ENCODE measurements at regions not wholly inside any gene's neighbourhood (a gene's known extent, or its start where the extent isn't known, plus 50 kb on each side); places are given as distances from the start of the nearest gene placed in this dataset.
"Not testable (repeated sequence)": the region's sequence is repeated elsewhere in the genome, so short reads cannot be mapped to it uniquely, and the experiment has no call there.

GRCh38 chr9:94464790-94465189 is 90.1 kb upstream of the PCAT7 start:
- no peak for DNase-seq (ENCODE audit: insufficient read length, low spot score, missing footprints)

DNA sequence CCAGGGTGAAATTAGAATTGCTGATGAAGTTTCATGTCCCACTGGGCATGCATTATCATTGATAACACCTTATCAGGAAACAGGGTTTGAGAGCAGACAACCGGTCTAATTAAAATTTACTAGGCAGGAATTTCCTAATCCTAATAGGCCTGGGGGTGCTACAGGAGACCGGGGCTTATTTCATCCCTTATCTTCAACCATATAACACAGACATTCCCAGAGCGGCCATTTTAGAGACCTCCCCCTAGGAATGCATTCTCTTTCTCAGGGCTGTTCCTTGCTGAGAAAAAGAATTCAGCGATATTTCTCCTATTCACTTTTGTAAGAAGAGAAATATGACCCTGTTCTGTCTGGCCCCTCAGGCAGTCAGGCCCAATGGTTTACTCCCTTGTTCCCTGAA is 82.8 kb upstream of the PCAT7 start:
- not testable (repeated sequence) for H3K27me3 ChIP-seq (ENCODE audit: insufficient read depth, low read length); H3K4me3 ChIP-seq (ENCODE audit: insufficient read depth, low read length); H2AFZ ChIP-seq (ENCODE audit: low read length); DNase-seq (ENCODE audit: insufficient read length, low spot score, missing footprints); H3K27ac ChIP-seq (ENCODE audit: low read depth, low read length); H3K9me3 ChIP-seq (ENCODE audit: low read depth, low read length); H3K79me2 ChIP-seq (ENCODE audit: insufficient read depth, low read length); H3K36me3 ChIP-seq (ENCODE audit: insufficient read depth, low read length); H3K4me2 ChIP-seq (ENCODE audit: insufficient read depth, low read length); H4K20me1 ChIP-seq (ENCODE audit: insufficient read depth, low read length); H3K4me1 ChIP-seq (ENCODE audit: insufficient read depth, low read length)

More at GRCh38 chr9:94464790-94465189, 90.1 kb upstream of the PCAT7 start:
- TF ChIP-seq, protein P1, sequence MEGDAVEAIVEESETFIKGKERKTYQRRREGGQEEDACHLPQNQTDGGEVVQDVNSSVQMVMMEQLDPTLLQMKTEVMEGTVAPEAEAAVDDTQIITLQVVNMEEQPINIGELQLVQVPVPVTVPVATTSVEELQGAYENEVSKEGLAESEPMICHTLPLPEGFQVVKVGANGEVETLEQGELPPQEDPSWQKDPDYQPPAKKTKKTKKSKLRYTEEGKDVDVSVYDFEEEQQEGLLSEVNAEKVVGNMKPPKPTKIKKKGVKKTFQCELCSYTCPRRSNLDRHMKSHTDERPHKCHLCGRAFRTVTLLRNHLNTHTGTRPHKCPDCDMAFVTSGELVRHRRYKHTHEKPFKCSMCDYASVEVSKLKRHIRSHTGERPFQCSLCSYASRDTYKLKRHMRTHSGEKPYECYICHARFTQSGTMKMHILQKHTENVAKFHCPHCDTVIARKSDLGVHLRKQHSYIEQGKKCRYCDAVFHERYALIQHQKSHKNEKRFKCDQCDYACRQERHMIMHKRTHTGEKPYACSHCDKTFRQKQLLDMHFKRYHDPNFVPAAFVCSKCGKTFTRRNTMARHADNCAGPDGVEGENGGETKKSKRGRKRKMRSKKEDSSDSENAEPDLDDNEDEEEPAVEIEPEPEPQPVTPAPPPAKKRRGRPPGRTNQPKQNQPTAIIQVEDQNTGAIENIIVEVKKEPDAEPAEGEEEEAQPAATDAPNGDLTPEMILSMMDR (IDR thresholded peaks at IDR 0.05; ENCODE audit: extremely low read depth, low read depth, low read length): no peak
- Histone ChIP-seq H3K4me1 (ENCODE audit: insufficient read depth, low read length) (no peaks in the 10 kb centered on the region), H2AFZ (ENCODE audit: low read length) (no peak overlapping the region), H4K20me1 (ENCODE audit: insufficient read depth, low read length) (no peaks in the 10 kb centered on the region), H3K9me3 (ENCODE audit: low read depth, low read length) (no peaks in the 10 kb centered on the region), H3K4me3 (ENCODE audit: insufficient read depth, low read length) (no peak overlapping the region), H3K27me3 (ENCODE audit: insufficient read depth, low read length) (no peaks in the 10 kb centered on the region), H3K36me3 (ENCODE audit: insufficient read depth, low read length) (peaks cover 16% of the 10 kb centered on the region), H3K79me2 (ENCODE audit: insufficient read depth, low read length) (no peaks in the 10 kb centered on the region), H3K4me2 (ENCODE audit: insufficient read depth, low read length) (no peak overlapping the region), H3K27ac (ENCODE audit: low read depth, low read length) (no peak overlapping the region)

- Histone ChIP-seq H3K79me2 (ENCODE audit: insufficient read depth, low read length) (no peaks in the 10 kb centered on the region), H3K4me3 (ENCODE audit: insufficient read depth, low read length) (no peak overlapping the region), H3K36me3 (ENCODE audit: insufficient read depth, low read length) (no peaks in the 10 kb centered on the region), H3K4me2 (ENCODE audit: insufficient read depth, low read length) (no peak overlapping the region), H3K27me3 (ENCODE audit: insufficient read depth, low read length) (no peaks in the 10 kb centered on the region), H4K20me1 (ENCODE audit: insufficient read depth, low read length) (no peaks in the 10 kb centered on the region), H3K4me1 (ENCODE audit: insufficient read depth, low read length) (no peaks in the 10 kb centered on the region), H3K27ac (ENCODE audit: low read depth, low read length) (no peak overlapping the region), H2AFZ (ENCODE audit: low read length) (no peak overlapping the region), H3K9me3 (ENCODE audit: low read depth, low read length) (no peaks in the 10 kb centered on the region)
- TF ChIP-seq, protein P1 (IDR thresholded peaks at IDR 0.05; ENCODE audit: extremely low read depth, low read depth, low read length): no peak
- no peak for DNase-seq (ENCODE audit: insufficient read length, low spot score, missing footprints)
Measured at GRCh38 chr9:94472806-94473360, 82.0 kb upstream of the PCAT7 start.

DNA sequence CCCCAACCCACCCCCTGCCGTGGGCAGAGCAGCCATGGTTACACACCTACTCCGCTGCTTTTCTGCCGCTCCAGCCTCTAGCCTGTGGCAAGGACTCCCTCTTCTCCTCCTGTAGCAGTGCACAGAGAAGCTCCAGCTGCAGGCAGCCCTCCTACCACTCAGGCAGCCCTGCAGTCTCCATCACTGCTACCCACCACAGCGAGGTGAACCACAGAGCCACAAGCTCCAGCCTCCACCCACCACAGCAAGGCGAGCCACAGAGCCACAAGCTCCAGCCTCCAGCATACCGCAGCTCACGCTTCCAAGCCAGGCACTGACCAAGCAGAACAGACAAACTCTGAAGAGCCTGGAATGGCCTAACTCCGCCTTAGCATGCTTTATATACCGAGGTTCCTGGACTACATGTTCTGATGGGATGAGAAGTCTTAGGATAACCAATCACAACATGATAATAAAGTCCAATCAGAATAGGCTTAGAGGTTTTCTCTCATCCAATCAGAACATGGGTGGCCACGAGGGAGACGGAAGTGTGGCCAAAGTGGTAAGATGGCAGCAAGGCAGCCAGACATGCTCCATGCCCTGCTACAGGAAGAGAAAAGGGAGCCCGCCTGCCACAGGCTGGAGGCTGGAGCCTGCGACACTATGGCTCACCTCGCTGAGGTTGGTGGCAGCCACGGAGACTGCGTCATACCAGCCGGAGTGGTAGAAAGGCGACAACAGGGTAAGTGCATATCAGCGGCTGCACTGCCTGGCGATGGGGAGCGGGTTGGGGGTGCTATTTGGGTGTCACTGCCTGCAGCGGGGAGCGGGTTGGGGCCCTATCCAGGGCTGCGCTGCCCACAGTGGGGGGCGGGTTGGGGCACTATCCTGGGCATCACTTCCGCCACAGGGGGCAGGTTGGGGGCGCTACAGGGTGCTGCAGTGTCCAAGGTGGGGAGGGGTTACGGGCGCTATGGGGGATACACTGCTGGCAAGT is 75.8 kb upstream of the PCAT7 start:
- Histone ChIP-seq H3K4me3 (ENCODE audit: insufficient read depth, low read length) (no peak overlapping the region), H3K27me3 (ENCODE audit: insufficient read depth, low read length) (no peaks in the 10 kb centered on the region), H2AFZ (ENCODE audit: low read length) (no peak overlapping the region), H3K27ac (ENCODE audit: low read depth, low read length) (no peak overlapping the region), H3K4me1 (ENCODE audit: insufficient read depth, low read length) (no peaks in the 10 kb centered on the region), H3K36me3 (ENCODE audit: insufficient read depth, low read length) (no peaks in the 10 kb centered on the region), H3K9me3 (ENCODE audit: low read depth, low read length) (no peaks in the 10 kb centered on the region), H3K4me2 (ENCODE audit: insufficient read depth, low read length) (no peak overlapping the region), H3K79me2 (ENCODE audit: insufficient read depth, low read length) (no peaks in the 10 kb centered on the region), H4K20me1 (ENCODE audit: insufficient read depth, low read length) (no peaks in the 10 kb centered on the region)
- TF ChIP-seq, protein P1 (IDR thresholded peaks at IDR 0.05; ENCODE audit: extremely low read depth, low read depth, low read length): no peak
- peak; percentile 36 for DNase-seq (ENCODE audit: insufficient read length, low spot score, missing footprints)

Measured in osteoblast (primary cell).